ENCODE measurements at regions not wholly inside any gene's neighbourhood (a gene's known extent, or its start where the extent isn't known, plus 50 kb on each side); places are given as distances from the start of the nearest gene placed in this dataset.
A peak's percentile ranks its signal among the peaks of the same experiment; 100 is the strongest.

DNA sequence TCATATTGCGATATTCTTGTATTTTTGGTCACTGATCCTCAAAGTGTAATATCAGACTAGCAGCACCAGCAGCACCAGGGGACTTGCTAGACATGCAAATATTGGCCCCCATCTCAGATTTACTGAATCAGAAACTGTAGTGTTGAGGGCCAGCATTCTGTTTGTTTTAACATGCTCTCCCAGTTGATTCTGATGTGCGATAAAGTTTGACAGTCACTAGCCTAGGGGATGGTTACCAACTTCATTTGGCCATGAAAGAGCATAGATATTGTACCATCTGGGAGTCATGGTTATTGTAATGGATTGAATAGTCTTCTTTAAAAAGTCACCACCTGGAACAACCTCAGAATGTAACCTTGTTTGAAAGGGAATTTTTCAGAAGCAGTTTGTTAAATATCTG, 1090.4 kb upstream of the RAG2 start:
- no peaks in the 10 kb centered on the region for H3K4me1 Mint-ChIP-seq
- peaks cover 1 to 2% (median 1%) of the 10 kb centered on the region in 3 donors for H3K36me3 Mint-ChIP-seq
- H3K27ac Mint-ChIP-seq, result no peak overlapping the region
- H3K9me3 Mint-ChIP-seq, result peaks cover 0 to 2% (median 2%) of the 10 kb centered on the region in 6 donors
- peaks cover 0 to 2% (median 0%) of the 10 kb centered on the region in 3 donors for H3K27me3 Mint-ChIP-seq (ENCODE audit: low read depth in 3 of 3)
- no peak overlapping the region for H3K4me3 Mint-ChIP-seq
- DNase-seq, result no peak

GRCh38 chr11:37687130-37687529, 1089.1 kb upstream of the RAG2 start:
- H3K4me1 Mint-ChIP-seq, result no peaks in the 10 kb centered on the region
- H3K27me3 Mint-ChIP-seq (ENCODE audit: low read depth in 3 of 3), result peaks cover 0 to 3% (median 0%) of the 10 kb centered on the region in 3 donors
- no peak overlapping the region for H3K4me3 Mint-ChIP-seq
- DNase-seq, result no peak
- H3K9me3 Mint-ChIP-seq, result peaks cover 0 to 11% (median 0%) of the 10 kb centered on the region in 6 donors
- H3K36me3 Mint-ChIP-seq, result peaks cover 0 to 5% (median 4%) of the 10 kb centered on the region in 3 donors
- H3K27ac Mint-ChIP-seq, result no peak overlapping the region

GRCh38 chr11:37671321-37671720, 1073.3 kb upstream of the RAG2 start:
- no peak for DNase-seq
- H3K27ac Mint-ChIP-seq, result no peak overlapping the region
- no peaks in the 10 kb centered on the region for H3K4me1 Mint-ChIP-seq
- H3K27me3 Mint-ChIP-seq (ENCODE audit: low read depth in 3 of 3), result peaks cover 0 to under 1% (median 0%) of the 10 kb centered on the region in 3 donors
- peaks cover 0 to 3% (median 1%) of the 10 kb centered on the region in 6 donors for H3K9me3 Mint-ChIP-seq
- no peak overlapping the region for H3K4me3 Mint-ChIP-seq
- H3K36me3 Mint-ChIP-seq, result peaks cover 0 to 4% (median 0%) of the 10 kb centered on the region in 3 donors

GRCh38 chr11:37666960-37667359, 1068.9 kb upstream of the RAG2 start:
- Mint-ChIP-seq H3K9me3 (peaks cover 0 to 5% (median 2%) of the 10 kb centered on the region in 6 donors), H3K4me1 (no peaks in the 10 kb centered on the region), H3K4me3 (no peak overlapping the region), H3K27me3 (ENCODE audit: low read depth in 3 of 3) (peaks cover 0 to 1% (median 0%) of the 10 kb centered on the region in 3 donors), H3K27ac (no peak overlapping the region), H3K36me3 (peaks cover 0 to 3% (median 0%) of the 10 kb centered on the region in 3 donors)
- no peak for DNase-seq

GRCh38 chr11:37657645-37658044, 1059.6 kb upstream of the RAG2 start:
- peaks cover 0 to 14% (median 6%) of the 10 kb centered on the region in 6 donors for H3K9me3 Mint-ChIP-seq
- peaks cover 0 to 5% of the 10 kb centered on the region in 2 donors for H3K4me1 Mint-ChIP-seq
- H3K27ac Mint-ChIP-seq, result no peak overlapping the region
- H3K27me3 Mint-ChIP-seq (ENCODE audit: low read depth in 3 of 3), result peaks cover 0 to 2% (median 0%) of the 10 kb centered on the region in 3 donors
- peaks cover 0 to 8% (median 3%) of the 10 kb centered on the region in 3 donors for H3K36me3 Mint-ChIP-seq
- H3K4me3 Mint-ChIP-seq, result no peak overlapping the region
- DNase-seq, result no peak

DNA sequence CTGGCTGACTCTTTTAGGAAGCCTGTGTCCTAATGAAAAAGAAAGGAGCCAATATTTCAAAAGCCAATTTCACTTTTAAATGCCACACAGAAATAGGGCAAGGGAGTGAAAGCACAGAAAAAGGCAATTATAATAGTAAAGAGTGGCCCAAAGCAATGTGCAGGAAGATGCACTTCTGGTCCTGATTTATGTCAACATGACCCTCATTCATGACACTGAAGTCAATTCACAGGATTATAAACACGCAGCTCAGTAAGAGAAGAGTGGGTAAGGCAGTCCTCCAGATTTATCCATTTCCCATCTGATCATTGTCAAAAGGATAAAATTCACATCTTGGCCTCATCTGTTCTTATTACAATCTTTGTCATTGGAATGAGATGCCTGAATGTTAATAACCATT, 1049.7 kb upstream of the RAG2 start:
- DNase-seq, result no peak
- peaks cover 0 to 14% (median 0%) of the 10 kb centered on the region in 6 donors for H3K9me3 Mint-ChIP-seq

DNA sequence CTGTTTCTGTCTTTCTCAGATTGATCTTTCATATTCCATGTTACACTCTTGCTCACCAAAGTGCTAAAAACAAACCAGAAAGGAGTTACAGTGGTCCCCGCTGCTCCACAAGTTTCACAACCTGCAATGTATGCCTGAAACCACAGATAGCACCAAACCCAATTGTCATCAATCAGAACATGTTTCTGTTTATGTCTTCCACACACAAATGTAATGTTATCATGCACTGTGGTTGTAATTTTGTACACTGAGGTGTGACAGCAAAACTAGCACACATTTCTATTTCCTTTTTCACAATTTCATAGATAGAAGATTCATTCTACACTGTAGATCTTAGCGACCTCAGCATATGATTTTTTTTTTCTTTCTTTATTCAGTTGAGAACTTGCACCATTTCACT, 1045.9 kb upstream of the RAG2 start:
- Mint-ChIP-seq H3K27me3 (ENCODE audit: low read depth in 3 of 3) (peaks cover 0 to 1% (median 0%) of the 10 kb centered on the region in 3 donors), H3K9me3 (peaks cover 0 to 13% (median 0%) of the 10 kb centered on the region in 6 donors), H3K36me3 (peaks cover 0 to 12% (median 5%) of the 10 kb centered on the region in 3 donors), H3K27ac (peak overlapping the region; percentile 18 to 71 (median 54)), H3K4me1 (peaks cover 30 to 46% of the 10 kb centered on the region in 2 donors), H3K4me3 (peak overlapping the region; percentile 46 to 68 (median 58))
- DNase-seq, result peak; percentile 15 to 44 (median 23)

More for the DNA sequence above, 1049.7 kb upstream of the RAG2 start:
- H3K36me3 Mint-ChIP-seq, result no peaks in the 10 kb centered on the region
- H3K4me3 Mint-ChIP-seq, result no peak overlapping the region
- H3K27ac Mint-ChIP-seq, result no peak overlapping the region
- H3K27me3 Mint-ChIP-seq (ENCODE audit: low read depth in 3 of 3), result peaks cover 0 to 2% (median 0%) of the 10 kb centered on the region in 3 donors
- H3K4me1 Mint-ChIP-seq, result peaks cover 27 to 34% of the 10 kb centered on the region in 2 donors

GRCh38 chr11:37642296-37642695, 1044.3 kb upstream of the RAG2 start:
- Mint-ChIP-seq H3K27ac (peak overlapping the region in 2 of 6 donors; percentile 33 to 45), H3K4me1 (peaks cover 30 to 58% of the 10 kb centered on the region in 2 donors), H3K36me3 (peaks cover 0 to 17% (median 7%) of the 10 kb centered on the region in 3 donors), H3K27me3 (ENCODE audit: low read depth in 3 of 3) (peaks cover 0 to 1% (median 0%) of the 10 kb centered on the region in 3 donors), H3K9me3 (peaks cover 0 to 13% (median 3%) of the 10 kb centered on the region in 6 donors), H3K4me3 (peak overlapping the region in 1 of 5 donors; percentile 22)
- no peak for DNase-seq

GRCh38 chr11:37632748-37633147, 1034.7 kb upstream of the RAG2 start:
- Mint-ChIP-seq H3K27ac (peak overlapping the region in 4 of 6 donors; percentile 46 to 82 (median 69)), H3K4me3 (peak overlapping the region; percentile 58 to 79 (median 67)), H3K9me3 (peaks cover 4 to 60% (median 19%) of the 10 kb centered on the region in 6 donors), H3K36me3 (peaks cover 10 to 49% (median 47%) of the 10 kb centered on the region in 3 donors), H3K27me3 (ENCODE audit: low read depth in 3 of 3) (peaks cover 0 to 9% (median 0%) of the 10 kb centered on the region in 3 donors), H3K4me1 (peaks cover 62 to 96% of the 10 kb centered on the region in 2 donors)
- peak; percentile 21 to 53 (median 27) for DNase-seq

GRCh38 chr11:37630866-37631265, 1032.8 kb upstream of the RAG2 start:
- Mint-ChIP-seq H3K9me3 (peaks cover 6 to 52% (median 22%) of the 10 kb centered on the region in 6 donors), H3K4me3 (peak overlapping the region; percentile 66 to 79 (median 76)), H3K27ac (peak overlapping the region; percentile 56 to 80 (median 72)), H3K27me3 (ENCODE audit: low read depth in 3 of 3) (peaks cover 0 to 9% (median 0%) of the 10 kb centered on the region in 3 donors), H3K36me3 (peaks cover 13 to 41% (median 41%) of the 10 kb centered on the region in 3 donors), H3K4me1 (peaks cover 59 to 82% of the 10 kb centered on the region in 2 donors)
- peak; percentile 25 to 58 (median 36) for DNase-seq

- Mint-ChIP-seq H3K36me3 (peaks cover 8 to 25% (median 25%) of the 10 kb centered on the region in 3 donors), H3K4me1 (peaks cover 3 to 13% of the 10 kb centered on the region in 2 donors), H3K4me3 (no peak overlapping the region), H3K9me3 (peaks cover 2 to 34% (median 15%) of the 10 kb centered on the region in 6 donors), H3K27ac (no peak overlapping the region), H3K27me3 (ENCODE audit: low read depth in 3 of 3) (no peaks in the 10 kb centered on the region)
- DNase-seq, result no peak
These were observed 1025.7 kb upstream of the RAG2 start for GRCh38 chr11:37623778-37624177.

DNA sequence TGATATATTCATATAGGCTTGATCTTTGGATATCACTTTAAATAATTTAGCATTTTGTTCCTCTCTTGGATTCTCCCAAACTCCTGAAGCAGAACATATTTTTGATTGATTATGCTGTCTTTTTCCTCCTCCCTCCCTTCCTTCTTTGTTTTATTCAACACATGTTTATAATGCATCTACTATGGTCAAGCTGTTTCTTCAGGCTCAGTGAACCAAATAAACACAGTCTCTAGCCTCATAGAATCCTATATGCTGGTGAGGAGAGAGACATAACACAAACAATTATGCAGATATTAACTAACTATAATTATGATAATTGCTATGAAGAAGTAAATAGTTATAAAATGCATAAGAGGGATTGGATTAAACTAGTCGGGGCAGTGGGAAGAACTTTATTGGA, 1023.6 kb upstream of the RAG2 start:
- peaks cover 0 to 25% (median 13%) of the 10 kb centered on the region in 3 donors for H3K36me3 Mint-ChIP-seq
- H3K27ac Mint-ChIP-seq, result no peak overlapping the region
- H3K4me1 Mint-ChIP-seq, result peaks cover 8 to 10% of the 10 kb centered on the region in 2 donors
- no peak overlapping the region for H3K4me3 Mint-ChIP-seq
- H3K27me3 Mint-ChIP-seq (ENCODE audit: low read depth in 3 of 3), result no peaks in the 10 kb centered on the region
- peaks cover 2 to 29% (median 6%) of the 10 kb centered on the region in 6 donors for H3K9me3 Mint-ChIP-seq
- no peak for DNase-seq

GRCh38 chr11:37616291-37616690, 1018.3 kb upstream of the RAG2 start:
- peaks cover 2 to 29% (median 6%) of the 10 kb centered on the region in 6 donors for H3K9me3 Mint-ChIP-seq
- peaks cover 15 to 22% of the 10 kb centered on the region in 2 donors for H3K4me1 Mint-ChIP-seq
- DNase-seq, result no peak
- peaks cover 0 to 1% (median 0%) of the 10 kb centered on the region in 3 donors for H3K27me3 Mint-ChIP-seq (ENCODE audit: low read depth in 3 of 3)
- H3K4me3 Mint-ChIP-seq, result no peak overlapping the region
- peaks cover 0 to 25% (median 8%) of the 10 kb centered on the region in 3 donors for H3K36me3 Mint-ChIP-seq
- no peak overlapping the region for H3K27ac Mint-ChIP-seq

- Mint-ChIP-seq H3K4me1 (peaks cover 12 to 18% of the 10 kb centered on the region in 2 donors), H3K27me3 (ENCODE audit: low read depth in 3 of 3) (peaks cover 0 to 1% (median 0%) of the 10 kb centered on the region in 3 donors), H3K27ac (peak overlapping the region in 1 of 6 donors; percentile 17), H3K36me3 (peaks cover 0 to 8% (median 4%) of the 10 kb centered on the region in 3 donors), H3K4me3 (no peak overlapping the region), H3K9me3 (peaks cover 0 to 8% (median 1%) of the 10 kb centered on the region in 6 donors)
- DNase-seq, result no peak
These were observed 1015.0 kb upstream of the RAG2 start for GRCh38 chr11:37613031-37613430.

All from immature natural killer cell (primary cell).